Stimulated activated naive CD8-positive, alpha-beta T cell treated with anti-CD3 and anti-CD28 coated beads, Interleukin-15, amount 100 ng/mL, for 72 hours (primary cell): ENCODE measurements at regions not wholly inside any gene's neighbourhood (a gene's known extent, or its start where the extent isn't known, plus 50 kb on each side); places are given as distances from the start of the nearest gene placed in this dataset.
A peak's percentile ranks its signal among the peaks of the same experiment; 100 is the strongest.
"Not testable (repeated sequence)": the region's sequence is repeated elsewhere in the genome, so short reads cannot be mapped to it uniquely, and the experiment has no call there.

Source experiments
- ATAC-seq: fragments of 150-1000 bp; cut with Tn5 transposase; 2 replicates; pipeline ENCODE4 v1.10.0; 2021; ENCODE audit warnings: mild to moderate bottlenecking, moderate library complexity
- DNase-seq, 2 donors: peaks; one replicate each; pipeline ENCODE4 v3.0.0; 2021 to 2022
- H3K27ac Mint-ChIP-seq, 2 donors: one replicate each; pipeline ENCODE4 v1.8.0; 2022; ENCODE audit warnings: mild to moderate bottlenecking in 2 of 2, mixed read lengths in 2 of 2, moderate library complexity in 2 of 2
- H3K27me3 Mint-ChIP-seq: one replicate; pipeline ENCODE4 v1.8.0; 2022; ENCODE audit warnings: mixed read lengths
- H3K4me1 Mint-ChIP-seq: one replicate; pipeline ENCODE4 v1.8.0; 2022; ENCODE audit warnings: mild to moderate bottlenecking, mixed read lengths
- H3K4me3 Mint-ChIP-seq, 2 donors: one replicate each; pipeline ENCODE4 v1.8.0; 2022; ENCODE audit warnings: mild to moderate bottlenecking in 2 of 2, mixed read lengths in 2 of 2, moderate library complexity in 1 of 2
- H3K9me3 Mint-ChIP-seq, 2 donors: one replicate each; pipeline ENCODE4 v1.8.0; 2022; ENCODE audit warnings: mixed read lengths in 2 of 2

DNA sequence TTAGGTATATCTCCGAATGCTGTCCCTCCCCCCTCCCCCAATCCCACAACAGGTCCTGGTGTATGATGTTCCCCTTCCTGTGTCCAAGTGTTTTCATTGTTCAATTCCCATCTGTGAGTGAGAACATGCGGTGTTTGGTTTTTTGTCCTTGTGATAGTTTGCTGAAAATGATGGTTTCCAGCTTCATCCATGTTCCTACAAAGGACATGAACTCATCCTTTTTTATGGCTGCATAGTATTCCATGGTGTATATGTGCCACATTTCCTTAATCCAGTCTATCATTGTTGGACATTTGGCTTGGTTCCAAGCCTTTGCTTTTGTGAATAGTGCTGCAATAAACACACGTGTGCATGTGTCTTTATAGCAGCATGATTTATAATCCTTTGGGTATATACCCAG lies 199.1 kb downstream of the CTH start:
- H3K9me3 Mint-ChIP-seq, H3K27ac Mint-ChIP-seq, DNase-seq, ATAC-seq, H3K4me3 Mint-ChIP-seq, H3K4me1 Mint-ChIP-seq, H3K27me3 Mint-ChIP-seq: not testable (repeated sequence)

DNA sequence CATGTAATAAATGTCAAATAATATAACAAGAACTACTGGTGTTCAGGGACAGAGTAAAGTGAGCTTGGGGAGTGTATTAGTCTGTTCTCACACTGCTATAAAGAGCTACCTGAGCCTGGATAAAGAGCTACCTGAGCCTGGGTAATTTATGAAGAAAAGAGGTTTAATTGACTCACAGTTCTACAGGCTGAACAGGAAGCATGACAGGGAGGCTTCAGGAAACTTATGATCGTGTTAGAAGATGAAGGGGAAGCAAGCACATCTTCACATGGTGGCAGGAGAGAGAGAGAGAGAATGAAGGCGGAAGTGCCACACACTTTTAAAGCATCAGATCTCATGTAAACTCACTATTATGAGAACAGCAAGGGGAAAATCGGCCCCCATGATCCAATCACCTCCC lies 205.9 kb downstream of the CTH start:
- Mint-ChIP-seq H3K27ac (no peak overlapping the region), H3K27me3 (no peaks in the 10 kb centered on the region), H3K9me3 (peaks cover 11 to 16% of the 10 kb centered on the region in 2 donors), H3K4me3 (no peak overlapping the region), H3K4me1 (no peaks in the 10 kb centered on the region)
- ATAC-seq (no peak), DNase-seq (no peak)

DNA sequence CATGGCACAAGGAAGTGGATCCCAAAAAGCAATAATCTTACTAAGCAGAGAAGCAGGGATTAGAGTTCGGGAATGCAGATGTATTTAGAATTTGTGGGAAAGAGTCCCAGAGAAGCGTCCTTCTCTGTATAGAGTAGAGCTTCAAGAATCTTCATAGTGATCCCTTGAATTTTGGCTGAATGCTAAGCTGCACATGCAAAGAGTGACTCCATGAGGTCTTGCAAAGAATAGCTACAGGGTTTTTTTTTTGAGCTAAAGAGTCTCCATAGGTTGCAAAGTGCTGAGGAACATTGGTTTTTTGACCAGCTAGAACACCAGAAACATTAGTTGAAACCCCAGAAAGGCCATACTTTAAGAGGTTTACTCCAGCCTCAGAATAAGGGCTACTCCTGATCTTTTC lies 206.7 kb downstream of the CTH start:
- no peaks in the 10 kb centered on the region for H3K27me3 Mint-ChIP-seq
- no peak overlapping the region for H3K4me3 Mint-ChIP-seq
- no peak overlapping the region for H3K27ac Mint-ChIP-seq

DNA sequence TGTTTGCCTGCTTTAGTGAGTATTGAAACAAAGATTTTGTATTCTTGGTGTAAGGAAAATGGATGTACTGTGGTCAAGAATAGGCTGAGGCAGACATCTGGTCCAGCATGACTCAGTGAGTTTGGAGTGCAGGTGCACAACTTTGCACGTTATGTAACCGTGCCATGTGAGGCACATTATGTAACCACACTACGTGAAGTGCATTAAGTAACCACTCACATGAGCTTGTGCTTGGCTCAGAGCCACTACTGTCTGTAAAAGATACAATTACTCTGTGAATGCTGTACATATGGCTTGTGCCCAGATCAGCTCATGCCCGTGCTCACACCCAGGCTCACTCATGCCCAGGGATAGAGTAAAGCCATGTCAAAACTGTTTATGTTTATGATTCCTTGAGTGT lies 216.8 kb downstream of the CTH start:
- no peak overlapping the region for H3K4me3 Mint-ChIP-seq
- no peaks in the 10 kb centered on the region for H3K4me1 Mint-ChIP-seq
- ATAC-seq: no peak
- DNase-seq: no peak
- no peaks in the 10 kb centered on the region for H3K27me3 Mint-ChIP-seq
- H3K9me3 Mint-ChIP-seq: no peaks in the 10 kb centered on the region
- H3K27ac Mint-ChIP-seq: no peak overlapping the region

More for the DNA sequence above, 206.7 kb downstream of the CTH start:
- H3K4me1 Mint-ChIP-seq: no peaks in the 10 kb centered on the region
- no peak for ATAC-seq
- DNase-seq: no peak
- peaks cover 11 to 16% of the 10 kb centered on the region in 2 donors for H3K9me3 Mint-ChIP-seq

- Mint-ChIP-seq H3K9me3 (no peaks in the 10 kb centered on the region), H3K4me1 (no peaks in the 10 kb centered on the region), H3K27ac (no peak overlapping the region)
Measured at GRCh38 chr1:70628973-70629372, 217.9 kb downstream of the CTH start.

GRCh38 chr1:70633004-70633403 lies 221.9 kb downstream of the CTH start:
- no peak overlapping the region for H3K27ac Mint-ChIP-seq
- ATAC-seq (no peak), DNase-seq (no peak)
- no peaks in the 10 kb centered on the region for H3K27me3 Mint-ChIP-seq
- no peaks in the 10 kb centered on the region for H3K4me1 Mint-ChIP-seq
- H3K9me3 Mint-ChIP-seq: peaks cover 0 to 3% of the 10 kb centered on the region in 2 donors
- no peak overlapping the region for H3K4me3 Mint-ChIP-seq

More at GRCh38 chr1:70628973-70629372, 217.9 kb downstream of the CTH start:
- ATAC-seq: no peak
- Mint-ChIP-seq H3K27me3 (no peaks in the 10 kb centered on the region), H3K4me3 (no peak overlapping the region)
- DNase-seq: no peak

GRCh38 chr1:70635868-70636267 lies 224.8 kb downstream of the CTH start:
- Mint-ChIP-seq H3K9me3 (peaks cover 0 to 3% of the 10 kb centered on the region in 2 donors), H3K27me3 (peaks cover 8% of the 10 kb centered on the region), H3K4me1 (no peaks in the 10 kb centered on the region), H3K4me3 (no peak overlapping the region), H3K27ac (no peak overlapping the region)
- no peak for DNase-seq
- no peak for ATAC-seq

DNA sequence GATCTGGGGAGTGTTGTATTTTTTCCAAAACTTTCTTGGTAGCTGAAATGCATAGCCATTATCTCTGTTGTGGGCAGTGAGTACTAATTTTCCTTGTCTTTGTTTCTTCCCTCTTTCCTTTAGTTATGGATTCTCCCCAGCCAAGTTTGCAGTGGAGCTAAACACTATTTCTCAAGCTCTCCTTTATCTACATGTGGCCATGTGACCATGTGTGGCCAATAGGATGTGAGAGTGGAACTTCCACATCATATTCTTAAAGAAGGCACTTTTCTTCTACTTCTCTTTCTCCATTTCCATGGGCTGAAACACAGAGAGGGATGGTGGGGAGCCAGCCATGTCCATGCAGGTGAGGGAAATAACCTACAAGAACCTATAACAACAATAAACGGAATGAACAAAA lies 230.8 kb downstream of the CTH start:
- DNase-seq: no peak
- Mint-ChIP-seq H3K9me3 (no peaks in the 10 kb centered on the region), H3K4me3 (no peak overlapping the region), H3K4me1 (no peaks in the 10 kb centered on the region), H3K27ac (no peak overlapping the region), H3K27me3 (peaks cover 8% of the 10 kb centered on the region)
- ATAC-seq: no peak

DNA sequence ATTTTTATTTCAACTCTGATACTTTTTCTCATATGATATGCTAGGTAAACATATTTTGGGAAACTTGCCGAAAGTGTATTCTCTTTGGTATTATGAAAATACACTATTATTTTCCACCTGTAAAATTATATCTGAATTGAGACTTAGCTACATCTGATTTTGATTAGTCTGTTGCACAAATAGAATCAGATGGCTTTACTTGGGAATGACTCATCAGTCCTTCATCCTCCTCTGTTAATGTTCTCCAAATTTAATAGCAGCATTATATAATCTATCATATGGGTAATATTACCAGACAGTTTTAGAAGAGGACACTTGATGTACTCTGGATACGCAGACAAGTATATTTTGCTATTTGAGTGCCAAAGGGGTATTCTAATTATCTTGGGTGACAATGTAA lies 245.3 kb downstream of the CTH start:
- ATAC-seq: no peak

GRCh38 chr1:70659891-70660290 lies 248.8 kb downstream of the CTH start:
- Mint-ChIP-seq H3K4me1 (no peaks in the 10 kb centered on the region), H3K27me3 (no peaks in the 10 kb centered on the region), H3K4me3 (no peak overlapping the region), H3K27ac (no peak overlapping the region), H3K9me3 (peaks cover 0 to 5% of the 10 kb centered on the region in 2 donors)
- ATAC-seq (no peak), DNase-seq (no peak)

More for the DNA sequence above, 245.3 kb downstream of the CTH start:
- Mint-ChIP-seq H3K9me3 (peaks cover 0 to 5% of the 10 kb centered on the region in 2 donors), H3K27ac (no peak overlapping the region), H3K27me3 (no peaks in the 10 kb centered on the region), H3K4me3 (no peak overlapping the region), H3K4me1 (no peaks in the 10 kb centered on the region)
- no peak for DNase-seq

GRCh38 chr1:70666381-70667140 lies 255.5 kb downstream of the CTH start:
- no peaks in the 10 kb centered on the region for H3K4me1 Mint-ChIP-seq
- peaks cover 13% of the 10 kb centered on the region for H3K27me3 Mint-ChIP-seq
- H3K27ac Mint-ChIP-seq: peak overlapping the region in 1 of 2 donors; percentile 30
- no peak overlapping the region for H3K4me3 Mint-ChIP-seq
- no peaks in the 10 kb centered on the region for H3K9me3 Mint-ChIP-seq
- DNase-seq (no peak), ATAC-seq (no peak)

- H3K27ac Mint-ChIP-seq: no peak overlapping the region
- ATAC-seq (no peak), DNase-seq (no peak)
- H3K4me3 Mint-ChIP-seq: no peak overlapping the region
- H3K4me1 Mint-ChIP-seq: no peaks in the 10 kb centered on the region
- H3K27me3 Mint-ChIP-seq: peaks cover 13% of the 10 kb centered on the region
- no peaks in the 10 kb centered on the region for H3K9me3 Mint-ChIP-seq
Measured at GRCh38 chr1:70667494-70668170, 256.6 kb downstream of the CTH start.

DNA sequence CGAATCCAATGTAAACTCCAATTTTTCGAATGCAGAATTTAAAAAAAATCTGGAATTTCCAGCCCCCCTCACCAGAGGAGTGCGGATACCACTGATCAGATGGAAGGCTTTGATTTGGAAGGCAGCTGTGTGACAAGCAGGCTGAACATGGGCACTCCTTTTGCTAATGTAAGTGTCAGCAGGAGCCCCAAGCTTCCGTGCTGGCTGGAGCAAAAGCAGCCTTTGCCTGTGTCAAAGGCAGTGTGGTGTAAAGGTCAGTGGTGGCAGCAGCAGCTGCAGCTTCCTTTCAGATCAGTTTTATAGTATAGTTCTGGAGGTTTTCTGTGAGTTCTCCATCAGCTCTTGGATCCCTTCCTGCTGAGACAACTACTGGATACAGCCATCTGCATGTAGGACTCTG lies 259.9 kb downstream of the CTH start:
- Mint-ChIP-seq H3K27ac (no peak overlapping the region), H3K27me3 (peaks cover 25% of the 10 kb centered on the region), H3K4me1 (peaks cover 8% of the 10 kb centered on the region), H3K9me3 (no peaks in the 10 kb centered on the region), H3K4me3 (no peak overlapping the region)
- ATAC-seq: no peak
- DNase-seq: no peak

DNA sequence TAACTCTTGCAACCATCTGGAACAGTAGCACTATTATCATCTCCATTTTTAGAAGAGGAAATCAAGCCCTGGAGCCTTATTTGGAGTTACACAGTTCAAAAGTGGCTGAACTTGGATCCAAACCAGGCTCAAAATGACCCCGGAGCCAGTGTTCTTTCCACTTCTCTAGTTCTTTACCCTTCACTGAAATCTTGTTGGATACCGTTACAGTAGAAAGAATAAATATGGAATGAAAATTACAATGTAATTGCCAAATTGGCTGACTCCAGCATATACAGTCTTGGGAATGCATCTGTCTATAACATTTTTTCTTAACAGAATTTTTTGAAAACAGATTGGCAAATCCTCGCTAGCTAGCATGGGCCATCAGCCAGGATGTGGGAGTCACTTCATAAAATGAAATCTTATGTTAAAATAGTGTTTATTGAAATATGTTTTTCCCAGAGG lies 261.4 kb downstream of the CTH start:
- H3K9me3 Mint-ChIP-seq: no peaks in the 10 kb centered on the region
- H3K4me1 Mint-ChIP-seq: peaks cover 9% of the 10 kb centered on the region
- H3K27ac Mint-ChIP-seq: no peak overlapping the region
- H3K27me3 Mint-ChIP-seq: peaks cover 26% of the 10 kb centered on the region
- H3K4me3 Mint-ChIP-seq: no peak overlapping the region
- ATAC-seq: no peak
- no peak for DNase-seq

DNA sequence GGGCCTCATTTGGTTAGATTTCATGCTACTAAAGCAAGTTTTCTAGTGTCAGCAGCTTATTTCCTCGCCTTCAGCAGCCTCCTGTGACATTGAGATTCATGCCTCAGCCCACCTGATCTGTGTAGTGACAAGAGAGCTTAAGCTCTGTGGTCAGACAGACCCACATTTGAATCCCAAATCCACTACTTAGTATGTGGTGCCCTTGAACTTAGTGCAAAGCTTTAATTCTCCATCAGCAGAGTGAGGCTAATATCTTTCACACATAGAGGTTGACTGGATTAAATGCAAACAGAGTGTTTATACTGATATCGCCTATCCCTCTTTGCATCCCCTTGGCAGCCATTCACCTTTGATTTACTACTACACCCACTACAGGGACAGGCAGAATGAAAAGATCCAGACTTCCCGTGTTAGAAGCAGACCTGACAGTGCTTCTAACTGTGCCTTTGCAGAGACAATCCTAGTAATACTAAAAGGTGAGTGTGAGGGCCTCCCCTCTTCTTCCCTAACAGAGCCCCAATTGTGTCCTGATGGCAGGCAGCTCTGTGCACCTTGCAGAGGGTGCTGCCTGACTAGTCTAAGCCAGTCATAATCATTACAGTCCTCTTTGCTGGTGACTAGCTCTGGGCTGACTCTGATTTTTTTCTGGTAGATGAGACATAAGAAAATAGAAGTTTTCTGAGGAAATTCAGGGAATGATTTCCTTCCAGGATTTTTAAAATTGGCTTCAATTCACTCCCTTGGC lies 264.0 kb downstream of the CTH start:
- Mint-ChIP-seq H3K4me3 (no peak overlapping the region), H3K4me1 (peaks cover 9% of the 10 kb centered on the region), H3K27ac (peak overlapping the region in 1 of 2 donors; percentile 83), H3K9me3 (no peaks in the 10 kb centered on the region), H3K27me3 (peaks cover 20% of the 10 kb centered on the region)
- DNase-seq (no peak), ATAC-seq (peak; percentile 59)

DNA sequence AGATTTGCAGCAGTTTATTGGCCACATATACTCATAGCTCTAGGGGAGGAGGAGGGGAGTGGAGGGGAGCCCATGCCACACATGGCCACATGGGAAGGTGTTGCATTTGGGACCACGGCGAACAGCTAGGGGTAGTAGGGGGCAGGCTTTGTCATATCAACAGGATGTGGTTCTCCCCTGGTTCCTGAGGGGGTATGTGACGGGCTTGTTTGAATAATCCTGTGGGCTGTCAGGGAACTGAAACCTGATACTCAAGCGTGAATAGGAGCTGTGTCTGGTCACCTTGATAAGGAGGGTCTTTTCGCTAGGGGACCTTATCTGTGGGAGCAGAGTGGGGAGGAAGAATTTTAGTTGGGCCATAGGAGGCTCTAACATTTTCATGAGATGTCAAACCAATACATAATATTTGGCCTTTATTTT lies 264.7 kb downstream of the CTH start:
- peaks cover 17% of the 10 kb centered on the region for H3K27me3 Mint-ChIP-seq
- peaks cover 9% of the 10 kb centered on the region for H3K4me1 Mint-ChIP-seq
- ATAC-seq (peak; percentile 89), DNase-seq (peak; percentile 8 to 18)
- H3K4me3 Mint-ChIP-seq: no peak overlapping the region
- H3K9me3 Mint-ChIP-seq: no peaks in the 10 kb centered on the region
- peak overlapping the region in 1 of 2 donors; percentile 83 for H3K27ac Mint-ChIP-seq
